ENCODE measurements at regions not wholly inside any gene's neighbourhood (a gene's known extent, or its start where the extent isn't known, plus 50 kb on each side); places are given as distances from the start of the nearest gene placed in this dataset.
A peak's percentile ranks its signal among the peaks of the same experiment; 100 is the strongest.

GRCh38 chr6:95135182-95135581 is 442.2 kb upstream of the MANEA start:
- ATAC-seq, result no peak
- in situ Hi-C loops (cut with HindIII; ENCODE audit: extremely low pct_ligation_motif_present, low pct_unique_long_range_greater_than_20kb), result no loop called here
- no peaks in the 10 kb centered on the region for H3K36me3 ChIP-seq (replicated peaks in 1 of 2; ENCODE audit: control insufficient read depth in 1 of 2, insufficient read depth in 2 of 2, low read length in 2 of 2)
- FAIRE-seq, result no peak
- BruUV-seq (replicated peaks), result no TSS peak
- no peaks in the 10 kb centered on the region for H3K79me2 ChIP-seq (ENCODE audit: insufficient read depth, low read length)
- H3K4me1 ChIP-seq (ENCODE audit: insufficient read depth, low read length), result no peaks in the 10 kb centered on the region
- ChIA-PET CTCF (ENCODE audit: low intra/inter-chr PET ratio, low total read pairs) (no interaction called here), POLR2A (no interaction called here)
- TF ChIP-seq CEBPB (IDR thresholded peaks at IDR 0.05; ENCODE audit: borderline replicate concordance, low read depth, low read length) (peak; percentile 37; the same call in 1 of the 2 replicates), KLF11 (CRISPR knock-in tag; IDR thresholded peaks at IDR 0.05) (no peak)
- no peaks in the 10 kb centered on the region for H3K9me3 ChIP-seq (ENCODE audit: low read length)
- no peak for DNase-seq (ENCODE audit: low spot score)
- no peak overlapping the region for H3K27ac ChIP-seq (ENCODE audit: extremely low read length, insufficient read depth, low read length)
- H2AFZ ChIP-seq (ENCODE audit: low read length), result no peak overlapping the region
- H3K9ac ChIP-seq (ENCODE audit: insufficient read depth, low read depth, low read length), result no peak overlapping the region
- no peaks in the 10 kb centered on the region for H4K20me1 ChIP-seq (ENCODE audit: insufficient read depth, low read length)
- no peaks in the 10 kb centered on the region; a peak in 1 of 5 replicates for H3K27me3 ChIP-seq (ENCODE audit: control insufficient read depth in 1 of 2, insufficient read depth in 2 of 2, low read length in 2 of 2)
- intact Hi-C loops (cut with micrococcal nuclease; ENCODE audit: unreplicated experiment), result no loop called here
- WGBS (ENCODE audit: low lambda C conversion rate), result 0% methylated on average over 1 of the region's 1 CpG
- no peak overlapping the region for H3K4me3 ChIP-seq (replicated peaks in 1 of 3; ENCODE audit: insufficient read depth in 1 of 3, low read depth in 2 of 3, low read length in 3 of 3)
- H3K4me2 ChIP-seq (ENCODE audit: low read depth, low read length), result no peak overlapping the region

GRCh38 chr6:95142101-95142500 is 435.2 kb upstream of the MANEA start:
- Histone ChIP-seq H3K27me3 (ENCODE audit: control insufficient read depth in 1 of 2, insufficient read depth in 2 of 2, low read length in 2 of 2) (no peaks in the 10 kb centered on the region), H3K9ac (ENCODE audit: insufficient read depth, low read depth, low read length) (no peak overlapping the region), H2AFZ (ENCODE audit: low read length) (no peak overlapping the region), H4K20me1 (ENCODE audit: insufficient read depth, low read length) (no peaks in the 10 kb centered on the region), H3K4me3 (replicated peaks in 1 of 3; ENCODE audit: insufficient read depth in 1 of 3, low read depth in 2 of 3, low read length in 3 of 3) (no peak overlapping the region), H3K79me2 (ENCODE audit: insufficient read depth, low read length) (no peaks in the 10 kb centered on the region), H3K36me3 (replicated peaks in 1 of 2; ENCODE audit: control insufficient read depth in 1 of 2, insufficient read depth in 2 of 2, low read length in 2 of 2) (no peaks in the 10 kb centered on the region), H3K9me3 (ENCODE audit: low read length) (no peaks in the 10 kb centered on the region), H3K4me2 (ENCODE audit: low read depth, low read length) (no peak overlapping the region), H3K27ac (ENCODE audit: extremely low read length, insufficient read depth, low read length) (no peak overlapping the region), H3K4me1 (ENCODE audit: insufficient read depth, low read length) (no peaks in the 10 kb centered on the region)
- no TSS peak for BruUV-seq (replicated peaks)
- 14% methylated on average over 2 of the region's 2 CpGs for WGBS (ENCODE audit: low lambda C conversion rate)
- CTCF ChIA-PET (ENCODE audit: low intra/inter-chr PET ratio, low total read pairs), result no interaction called here
- no peak for FAIRE-seq
- intact Hi-C loops (cut with micrococcal nuclease; ENCODE audit: unreplicated experiment), result no loop called here
- POLR2A ChIA-PET, result no interaction called here
- in situ Hi-C loops (cut with HindIII; ENCODE audit: extremely low pct_ligation_motif_present, low pct_unique_long_range_greater_than_20kb), result no loop called here
- no peak for DNase-seq (ENCODE audit: low spot score)
- no peak for ATAC-seq
- TF ChIP-seq STAT5B (CRISPR knock-in tag; IDR thresholded peaks at IDR 0.05) (no peak), ATF7 (IDR thresholded peaks at IDR 0.05) (peak; percentile 82), ATF7 (CRISPR knock-in tag; IDR thresholded peaks at IDR 0.05) (no peak), ZNF17 (CRISPR knock-in tag; IDR thresholded peaks at IDR 0.05) (no peak), HIVEP1 (CRISPR knock-in tag; IDR thresholded peaks at IDR 0.05) (no peak)
